ENCODE measurements at regions not wholly inside any gene's neighbourhood (a gene's known extent, or its start where the extent isn't known, plus 50 kb on each side); places are given as distances from the start of the nearest gene placed in this dataset.

GRCh38 chr5:27312291-27312893 is 274.0 kb upstream of the CDH9 start:
- Histone ChIP-seq H3K36me3 (ENCODE audit: control insufficient read depth, insufficient read depth, low read length) (no peaks in the 10 kb centered on the region), H3K4me3 (ENCODE audit: low read depth, low read length) (no peak overlapping the region), H3K27me3 (ENCODE audit: control insufficient read depth, insufficient read depth, low read length) (no peaks in the 10 kb centered on the region)
- FAIRE-seq (no peak), DNase-seq (ENCODE audit: low read depth) (no peak)
- no peak for TF ChIP-seq CTCF (IDR thresholded peaks at IDR 0.05; ENCODE audit: insufficient read depth, low read length, severe bottlenecking)

DNA sequence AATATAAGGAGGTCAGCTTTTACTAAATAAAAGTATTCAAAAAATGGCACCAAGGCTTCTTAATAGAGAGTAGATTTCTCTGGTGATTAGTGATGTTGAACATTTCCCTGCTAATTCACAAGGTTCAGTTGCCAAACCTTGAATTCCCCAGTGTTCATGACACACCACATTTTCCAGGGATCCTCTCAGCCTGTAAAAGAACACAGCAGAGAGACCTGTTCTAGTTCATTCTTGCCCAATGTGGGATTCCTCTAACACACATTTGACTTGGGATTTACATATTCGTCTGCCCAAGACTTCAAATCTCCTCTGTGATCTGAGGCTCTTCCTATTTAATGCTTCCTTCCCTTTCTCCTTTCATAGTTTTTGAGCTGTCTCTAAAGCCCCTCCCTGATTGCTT is 273.2 kb upstream of the CDH9 start:
- Histone ChIP-seq H3K27me3 (ENCODE audit: control insufficient read depth, insufficient read depth, low read length) (no peaks in the 10 kb centered on the region), H3K36me3 (ENCODE audit: control insufficient read depth, insufficient read depth, low read length) (no peaks in the 10 kb centered on the region), H3K4me3 (ENCODE audit: low read depth, low read length) (no peak overlapping the region)
- peak; percentile 71 for DNase-seq (ENCODE audit: low read depth)
- FAIRE-seq, result no peak
- TF ChIP-seq CTCF (IDR thresholded peaks at IDR 0.05; ENCODE audit: insufficient read depth, low read length, severe bottlenecking), result no peak

- Histone ChIP-seq H3K27me3 (ENCODE audit: control insufficient read depth, insufficient read depth, low read length) (no peaks in the 10 kb centered on the region), H3K4me3 (ENCODE audit: low read depth, low read length) (no peak overlapping the region), H3K36me3 (ENCODE audit: control insufficient read depth, insufficient read depth, low read length) (no peaks in the 10 kb centered on the region)
- TF ChIP-seq CTCF (IDR thresholded peaks at IDR 0.05; ENCODE audit: insufficient read depth, low read length, severe bottlenecking), result no peak
- DNase-seq (ENCODE audit: low read depth), result peak; percentile 85
- FAIRE-seq, result peak; percentile 40
Observed at GRCh38 chr5:27308153-27308552, 269.8 kb upstream of the CDH9 start.

DNA sequence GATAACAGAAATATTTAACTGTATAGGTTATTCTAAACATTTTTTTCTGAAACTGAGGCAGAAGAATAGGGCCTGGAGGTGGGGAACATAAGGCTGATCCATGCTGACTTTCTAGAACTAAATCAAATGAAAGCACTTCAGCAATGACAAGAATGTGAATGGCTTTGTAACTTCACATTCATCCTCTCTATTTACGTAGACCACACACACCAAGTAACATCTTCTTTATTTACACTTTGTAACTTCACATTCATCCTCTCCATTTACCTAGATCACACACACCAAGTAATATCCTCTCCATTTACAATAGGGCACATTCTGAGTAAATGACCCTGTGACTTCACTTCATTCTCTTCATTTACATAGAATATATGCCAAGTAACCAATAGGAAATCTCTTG is 251.8 kb upstream of the CDH9 start:
- FAIRE-seq, result no peak
- no peak for DNase-seq (ENCODE audit: low read depth)

GRCh38 chr5:27276119-27276518 is 237.7 kb upstream of the CDH9 start:
- DNase-seq (ENCODE audit: low read depth) (no peak), FAIRE-seq (no peak)
- TF ChIP-seq CTCF (IDR thresholded peaks at IDR 0.05; ENCODE audit: insufficient read depth, low read length, severe bottlenecking), result no peak
- Histone ChIP-seq H3K27me3 (ENCODE audit: control insufficient read depth, insufficient read depth, low read length) (no peaks in the 10 kb centered on the region), H3K36me3 (ENCODE audit: control insufficient read depth, insufficient read depth, low read length) (no peaks in the 10 kb centered on the region), H3K4me3 (ENCODE audit: low read depth, low read length) (no peak overlapping the region)

More for the DNA sequence above, 251.8 kb upstream of the CDH9 start:
- no peak for TF ChIP-seq CTCF (IDR thresholded peaks at IDR 0.05; ENCODE audit: insufficient read depth, low read length, severe bottlenecking)
- no peaks in the 10 kb centered on the region for H3K36me3 ChIP-seq (ENCODE audit: control insufficient read depth, insufficient read depth, low read length)
- no peak overlapping the region for H3K4me3 ChIP-seq (ENCODE audit: low read depth, low read length)
- no peaks in the 10 kb centered on the region for H3K27me3 ChIP-seq (ENCODE audit: control insufficient read depth, insufficient read depth, low read length)

GRCh38 chr5:27275345-27275744 is 237.0 kb upstream of the CDH9 start:
- FAIRE-seq, result no peak
- DNase-seq (ENCODE audit: low read depth), result no peak
- no peaks in the 10 kb centered on the region for H3K27me3 ChIP-seq (ENCODE audit: control insufficient read depth, insufficient read depth, low read length)
- no peaks in the 10 kb centered on the region for H3K36me3 ChIP-seq (ENCODE audit: control insufficient read depth, insufficient read depth, low read length)
- no peak for TF ChIP-seq CTCF (IDR thresholded peaks at IDR 0.05; ENCODE audit: insufficient read depth, low read length, severe bottlenecking)
- H3K4me3 ChIP-seq (ENCODE audit: low read depth, low read length), result no peak overlapping the region
